VCaP (cell line): ENCODE measurements at regions not wholly inside any gene's neighbourhood (a gene's known extent, or its start where the extent isn't known, plus 50 kb on each side); places are given as distances from the start of the nearest gene placed in this dataset.
"Not testable (repeated sequence)": the region's sequence is repeated elsewhere in the genome, so short reads cannot be mapped to it uniquely, and the experiment has no call there.

Experiments used
- H3K27ac ChIP-seq: fragments of 450-650 bp; 2 replicates; pipeline ENCODE4 v1.5.1; 2017
- CTCF ChIP-seq: fragments of 450-650 bp; conservative IDR thresholded peaks from 2 replicates; pipeline ENCODE4 v1.5.1; 2017; ENCODE audit warnings: mild to moderate bottlenecking, moderate library complexity

GRCh38 chr2:101627285-101628029, 70.0 kb upstream of the MAP4K4 start:
- H3K27ac ChIP-seq: no peak overlapping the region
- TF ChIP-seq CTCF: no peak

DNA sequence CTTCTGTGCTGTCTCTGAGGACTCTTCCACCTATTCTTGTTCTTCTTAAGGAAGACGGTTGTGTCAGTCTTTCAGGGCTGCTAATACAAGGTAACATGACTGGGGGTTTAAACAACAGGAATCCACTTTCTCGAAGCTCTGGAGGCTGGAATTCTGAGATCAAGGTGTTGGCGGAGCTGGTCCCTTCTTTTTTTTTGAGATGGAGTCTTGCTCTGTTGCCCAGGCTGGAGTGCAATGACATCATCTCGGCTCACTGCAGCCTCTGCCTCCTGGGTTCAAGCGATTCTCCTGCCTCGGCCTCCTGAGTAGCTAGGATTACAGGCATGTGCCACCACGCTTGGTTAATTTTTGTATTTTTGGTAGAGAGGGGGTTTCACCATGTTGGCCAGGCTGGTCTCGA, 71.7 kb upstream of the MAP4K4 start:
- H3K27ac ChIP-seq: not testable (repeated sequence)

GRCh38 chr2:101625387-101625786, 72.1 kb upstream of the MAP4K4 start:
- no peak overlapping the region for H3K27ac ChIP-seq
- no peak for TF ChIP-seq CTCF

- no peak overlapping the region for H3K27ac ChIP-seq
- TF ChIP-seq CTCF: no peak
Observed at GRCh38 chr2:101624706-101625332, 72.7 kb upstream of the MAP4K4 start.

GRCh38 chr2:101623031-101623521, 74.4 kb upstream of the MAP4K4 start:
- no peak overlapping the region for H3K27ac ChIP-seq
- TF ChIP-seq CTCF: no peak

- H3K27ac ChIP-seq: no peak overlapping the region
- TF ChIP-seq CTCF: no peak
Observed at GRCh38 chr2:101622210-101623030, 75.1 kb upstream of the MAP4K4 start.

DNA sequence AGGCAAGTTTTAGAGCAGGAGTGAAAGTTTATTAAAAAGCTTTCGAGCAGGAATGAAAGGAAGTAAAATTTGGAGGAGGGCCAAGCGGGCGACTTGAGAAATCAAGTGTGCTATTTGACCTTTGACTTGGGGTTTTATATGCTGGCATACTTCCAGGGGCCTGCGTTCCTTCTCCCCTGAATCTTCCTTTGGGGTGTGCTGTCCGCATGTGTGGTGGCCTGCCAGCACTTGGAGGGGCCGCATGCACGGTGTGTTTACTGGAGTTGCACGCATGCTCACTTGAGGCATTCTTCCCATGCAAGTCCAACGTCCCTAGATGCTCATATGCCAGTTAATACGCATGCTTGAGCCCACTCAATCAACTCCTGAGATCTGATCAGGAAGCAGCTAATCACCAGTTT, 78.3 kb upstream of the MAP4K4 start:
- H3K27ac ChIP-seq: no peak overlapping the region
- no peak for TF ChIP-seq CTCF
